ENCODE measurements at regions not wholly inside any gene's neighbourhood (a gene's known extent, or its start where the extent isn't known, plus 50 kb on each side); places are given as distances from the start of the nearest gene placed in this dataset.

- Mint-ChIP-seq H3K27me3 (ENCODE audit: insufficient read depth, low read depth, poor library complexity) (no peaks in the 10 kb centered on the region), H3K9me3 (no peaks in the 10 kb centered on the region; the same call in 2 of the 3 replicates), H3K36me3 (ENCODE audit: low read depth) (no peaks in the 10 kb centered on the region; the same call in 2 of the 3 replicates), H3K27ac (no peak overlapping the region), H3K4me3 (no peak overlapping the region), H3K4me1 (peaks cover 19% of the 10 kb centered on the region)
- no peaks in the 10 kb centered on the region for H3K79me2 ChIP-seq (replicated peaks; ENCODE audit: insufficient read depth)
- H3K4me1 ChIP-seq (ENCODE audit: insufficient read depth), result 0 out of 2 replicates have a peak, but pooled peaks cover 18% of the 10 kb centered on the region
- peak overlapping the region; percentile 37; the same call in 1 of the 2 replicates for H3K4me2 ChIP-seq
- H4K20me1 ChIP-seq (replicated peaks; ENCODE audit: insufficient read depth), result no peaks in the 10 kb centered on the region
- no peak overlapping the region for H2AFZ ChIP-seq
- no peaks in the 10 kb centered on the region for H3F3A ChIP-seq (replicated peaks; ENCODE audit: low read depth)
- ATAC-seq (no peak), DNase-seq (ENCODE audit: low spot score) (no peak)
- no peak for TF ChIP-seq JUNB (IDR thresholded peaks at IDR 0.05; ENCODE audit: unreplicated experiment)
- H3K9me2 ChIP-seq (ENCODE audit: insufficient read depth), result peaks cover 5% of the 10 kb centered on the region; the same call in 1 of the 2 replicates
- no peak overlapping the region for H3K4me3 ChIP-seq
- H3K27ac ChIP-seq (ENCODE audit: low read depth), result no peak overlapping the region
- H3K36me3 ChIP-seq (ENCODE audit: insufficient read depth), result no peaks in the 10 kb centered on the region
- no peaks in the 10 kb centered on the region for H3K27me3 ChIP-seq (ENCODE audit: insufficient read depth)
Measured at GRCh38 chr3:29178809-29179793, 101.8 kb upstream of the RBMS3 start.

GRCh38 chr3:29181149-29181780 is 99.6 kb upstream of the RBMS3 start:
- no peaks in the 10 kb centered on the region for H4K20me1 ChIP-seq (replicated peaks; ENCODE audit: insufficient read depth)
- TF ChIP-seq STAT1 (IDR thresholded peaks at IDR 0.05; ENCODE audit: unreplicated experiment) (no peak), EZH2 (IDR thresholded peaks at IDR 0.05; ENCODE audit: low read depth, unreplicated experiment) (no peak), ZNF114 (CRISPR knock-in tag; IDR thresholded peaks at IDR 0.05) (no peak), JUNB (IDR thresholded peaks at IDR 0.05; ENCODE audit: unreplicated experiment) (no peak), REST (IDR thresholded peaks at IDR 0.05; ENCODE audit: unreplicated experiment) (no peak), CREB1 (CRISPR knock-in tag; IDR thresholded peaks at IDR 0.05; ENCODE audit: low read depth) (no peak), ZNF462 (CRISPR knock-in tag; IDR thresholded peaks at IDR 0.05) (no peak), ZNF331 (CRISPR knock-in tag; IDR thresholded peaks at IDR 0.05; ENCODE audit: low read depth) (no peak), NANOG (IDR thresholded peaks at IDR 0.05; ENCODE audit: borderline replicate concordance) (no peak)
- H3K4me3 ChIP-seq, result no peak overlapping the region
- H3K79me2 ChIP-seq (replicated peaks; ENCODE audit: insufficient read depth), result no peaks in the 10 kb centered on the region
- Mint-ChIP-seq H3K9me3 (no peaks in the 10 kb centered on the region), H3K27me3 (ENCODE audit: insufficient read depth, low read depth, poor library complexity) (no peaks in the 10 kb centered on the region), H3K4me1 (peaks cover 13% of the 10 kb centered on the region), H3K36me3 (ENCODE audit: low read depth) (no peaks in the 10 kb centered on the region), H3K27ac (no peak overlapping the region), H3K4me3 (no peak overlapping the region)
- H3F3A ChIP-seq (replicated peaks; ENCODE audit: low read depth), result no peaks in the 10 kb centered on the region
- H3K4me2 ChIP-seq, result no peak overlapping the region
- no peaks in the 10 kb centered on the region for H3K27me3 ChIP-seq (ENCODE audit: insufficient read depth)
- no peak overlapping the region for H3K27ac ChIP-seq (ENCODE audit: low read depth)
- no peaks in the 10 kb centered on the region for H3K36me3 ChIP-seq (ENCODE audit: insufficient read depth)
- DNase-seq (ENCODE audit: low spot score), result no peak
- H3K9me2 ChIP-seq (ENCODE audit: insufficient read depth), result peaks cover 5% of the 10 kb centered on the region; the same call in 1 of the 2 replicates
- 0 out of 2 replicates have a peak, but pooled peaks cover 13% of the 10 kb centered on the region for H3K4me1 ChIP-seq (ENCODE audit: insufficient read depth)
- ATAC-seq, result no peak
- no peak overlapping the region for H2AFZ ChIP-seq
